Effector CD8-positive, alpha-beta T cell (primary cell): ENCODE measurements at regions not wholly inside any gene's neighbourhood (a gene's known extent, or its start where the extent isn't known, plus 50 kb on each side); places are given as distances from the start of the nearest gene placed in this dataset.
"Not testable (repeated sequence)": the region's sequence is repeated elsewhere in the genome, so short reads cannot be mapped to it uniquely, and the experiment has no call there.

ENCODE experiments used
- DNase-seq: peaks from one replicate; lab custom pipeline; 2025; lab: John Stamatoyannopoulos, UW

DNA sequence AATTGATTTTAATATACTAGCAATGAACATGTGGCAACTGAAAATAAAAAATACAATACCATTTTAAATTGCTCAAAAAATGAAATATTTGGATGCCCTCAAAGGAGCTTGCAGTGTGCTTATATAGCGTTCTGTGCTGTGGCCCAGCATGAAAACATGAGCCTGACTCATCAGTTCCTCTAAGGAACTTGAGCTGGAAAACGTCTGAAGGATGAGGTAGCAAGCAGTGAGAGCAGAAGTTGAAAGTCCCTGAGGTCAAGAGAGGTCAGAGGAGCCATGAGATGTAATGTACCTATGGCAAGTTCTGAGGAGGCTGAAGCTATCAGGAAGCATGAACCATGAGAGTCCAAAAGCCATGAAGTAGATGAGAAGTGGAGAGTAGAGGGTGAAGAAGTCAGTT lies 59.7 kb downstream of the HMGB3 start:
- DNase-seq, result no peak

DNA sequence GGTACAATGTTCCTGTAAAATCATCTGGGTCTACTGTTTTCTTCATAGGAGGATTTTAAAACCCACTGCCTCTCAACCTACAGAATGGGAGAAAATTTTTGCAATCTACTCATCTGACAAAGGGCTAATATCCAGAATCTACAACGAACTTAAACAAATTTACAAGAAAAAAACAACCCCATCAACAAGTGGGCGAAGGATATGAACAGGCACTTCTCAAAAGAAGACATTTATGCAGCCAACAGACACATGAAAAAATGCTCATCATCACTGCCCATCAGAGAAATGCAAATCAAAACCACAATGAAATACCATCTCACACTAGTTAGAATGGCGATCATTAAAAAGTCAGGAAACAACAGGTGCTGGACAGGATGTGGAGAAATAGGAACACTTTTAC lies 83.2 kb downstream of the HMGB3 start:
- not testable (repeated sequence) for DNase-seq

- no peak for DNase-seq
Measured at GRCh38 chrX:151073767-151074166, 90.6 kb downstream of the HMGB3 start.

DNA sequence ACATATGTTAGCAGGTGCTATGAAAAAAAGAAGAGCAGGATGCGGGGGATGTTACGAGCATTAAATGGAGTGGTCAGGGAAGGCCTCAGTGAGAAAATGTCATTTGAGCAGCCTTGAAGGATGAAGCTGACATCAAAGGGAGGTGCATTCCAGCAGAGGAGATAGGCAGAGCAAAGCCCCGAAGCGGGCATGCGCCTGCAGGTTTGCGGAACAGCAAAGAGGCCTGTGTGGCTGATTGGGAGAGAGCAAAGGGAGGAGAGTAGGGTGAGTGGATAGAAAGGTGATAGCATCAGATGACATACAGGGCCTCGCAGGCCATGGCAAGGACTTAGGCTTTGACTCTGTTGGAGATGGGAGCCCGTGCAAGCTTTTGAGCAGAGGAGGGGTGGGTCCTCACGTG lies 95.4 kb upstream of the GPR50 start:
- no peak for DNase-seq

DNA sequence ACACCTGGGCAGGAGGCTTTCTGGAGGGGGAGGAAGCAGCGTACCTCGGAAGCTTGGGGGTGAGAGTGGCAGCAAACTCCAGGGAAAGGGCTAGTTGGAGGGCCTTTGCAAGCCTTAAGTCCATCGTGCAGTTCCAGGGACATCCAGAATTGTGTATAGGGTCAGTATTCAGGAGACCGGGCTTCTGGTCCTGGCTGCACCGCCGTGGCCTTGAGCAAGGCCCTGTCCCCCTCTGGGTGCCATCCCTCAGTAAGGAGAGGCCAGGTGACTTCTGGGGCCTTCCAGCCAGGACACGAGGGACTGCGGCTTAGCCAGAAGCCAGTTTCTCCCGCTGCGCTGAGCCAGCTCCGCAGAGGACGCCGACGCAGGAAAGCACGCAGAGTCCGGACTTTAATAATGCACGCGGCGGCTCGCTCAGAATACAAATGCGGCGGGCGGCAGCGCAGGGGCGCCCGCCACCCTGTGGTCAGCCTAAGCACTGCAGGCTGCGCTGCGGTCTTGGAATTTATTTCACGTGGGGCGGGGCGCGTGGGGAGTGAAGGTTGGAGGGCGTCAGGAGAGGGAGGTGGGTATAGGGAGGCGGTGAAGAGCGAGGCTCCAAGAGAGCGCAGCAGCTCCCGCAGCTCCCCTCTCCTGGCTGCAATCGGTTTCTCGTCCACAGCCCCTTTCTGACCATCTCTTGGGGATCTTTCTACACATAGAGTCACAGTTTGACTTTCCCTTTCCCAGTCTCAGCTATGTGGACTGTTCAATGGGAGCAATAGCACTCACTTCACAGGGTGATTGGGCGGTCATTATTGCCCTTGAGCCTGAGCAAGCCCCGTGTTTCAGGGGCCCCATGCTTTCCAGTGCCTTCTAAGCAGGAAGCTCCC lies 94.1 kb upstream of the GPR50 start:
- DNase-seq, result peak; percentile 16

DNA sequence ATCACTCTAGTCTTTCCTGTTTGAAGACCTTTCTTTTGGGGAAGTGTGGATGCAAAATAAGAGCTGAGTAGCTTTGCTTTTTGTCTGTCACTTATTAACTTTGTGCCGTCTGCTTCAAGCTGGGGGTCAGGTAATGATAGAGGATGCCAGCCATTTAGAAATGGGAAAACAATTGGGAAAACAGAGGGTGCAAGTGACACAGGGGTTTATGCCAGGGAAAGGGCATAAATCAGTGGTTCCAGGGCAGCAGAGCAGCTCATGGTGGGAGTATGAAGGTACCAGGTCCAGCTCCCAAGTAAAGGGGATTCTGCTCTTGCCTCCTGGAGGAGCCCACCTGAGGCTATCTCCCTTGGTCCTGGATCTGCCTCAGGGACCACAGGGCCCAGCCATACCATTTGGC lies 91.9 kb upstream of the GPR50 start:
- DNase-seq, result no peak

- DNase-seq, result no peak
Measured at GRCh38 chrX:151085207-151085606, 91.2 kb upstream of the GPR50 start.

DNA sequence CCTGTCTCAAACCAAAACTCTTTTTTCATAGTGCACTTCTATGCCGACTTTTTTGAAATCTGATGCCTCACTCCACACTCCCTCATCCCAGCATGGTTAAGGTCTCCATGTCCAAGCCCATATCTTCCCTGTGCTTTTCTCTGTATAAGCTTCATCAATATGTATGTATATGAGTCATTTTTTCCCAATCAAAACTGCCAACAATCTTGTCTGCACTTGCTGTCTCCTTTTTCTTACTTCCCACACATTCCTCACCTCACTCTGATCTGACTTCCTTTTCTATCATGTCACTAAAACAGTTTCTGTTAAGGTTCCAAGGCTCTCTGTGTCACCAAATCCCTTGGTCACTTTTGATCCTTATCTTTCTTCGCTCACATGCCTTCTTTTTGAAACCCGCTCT lies 88.2 kb upstream of the GPR50 start:
- no peak for DNase-seq

DNA sequence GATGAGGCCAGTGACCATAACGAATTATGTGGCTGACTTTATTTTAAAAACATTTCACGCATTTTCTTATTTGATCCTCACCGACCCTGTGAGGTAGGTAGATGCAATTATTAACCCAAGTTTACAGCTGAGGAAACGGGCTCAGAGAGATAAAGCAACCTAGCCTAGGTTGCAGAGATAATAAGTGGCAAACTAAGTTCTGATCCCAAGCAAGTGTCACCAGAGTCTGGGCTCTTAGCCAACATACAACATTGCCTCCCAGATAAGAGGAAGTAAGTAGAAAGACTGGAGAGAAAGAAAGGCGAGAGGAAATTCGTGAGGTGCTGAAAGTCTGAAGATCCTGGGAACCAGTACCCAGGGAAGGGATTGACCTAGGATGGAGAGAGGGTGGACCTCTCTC lies 77.4 kb upstream of the GPR50 start:
- DNase-seq, result no peak

DNA sequence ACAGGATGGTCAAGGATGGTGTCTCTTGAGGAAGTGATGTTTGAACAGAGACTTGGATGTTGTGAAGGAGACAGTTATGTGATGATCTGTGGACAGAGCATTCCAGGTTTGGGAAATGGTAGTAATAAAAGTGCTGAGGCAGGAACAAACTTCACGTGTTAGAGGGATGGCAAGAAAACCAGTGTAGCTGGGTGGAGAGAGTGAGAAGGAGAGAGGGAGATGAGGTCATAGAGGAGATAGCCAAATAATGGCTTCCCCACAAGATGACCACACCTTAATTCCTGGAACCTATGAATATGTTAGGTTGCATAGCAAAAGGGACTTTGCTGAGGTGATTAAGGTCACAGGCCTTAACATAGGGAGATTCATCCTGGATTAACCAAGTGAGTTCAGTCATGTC lies 75.6 kb upstream of the GPR50 start:
- DNase-seq, result no peak

DNA sequence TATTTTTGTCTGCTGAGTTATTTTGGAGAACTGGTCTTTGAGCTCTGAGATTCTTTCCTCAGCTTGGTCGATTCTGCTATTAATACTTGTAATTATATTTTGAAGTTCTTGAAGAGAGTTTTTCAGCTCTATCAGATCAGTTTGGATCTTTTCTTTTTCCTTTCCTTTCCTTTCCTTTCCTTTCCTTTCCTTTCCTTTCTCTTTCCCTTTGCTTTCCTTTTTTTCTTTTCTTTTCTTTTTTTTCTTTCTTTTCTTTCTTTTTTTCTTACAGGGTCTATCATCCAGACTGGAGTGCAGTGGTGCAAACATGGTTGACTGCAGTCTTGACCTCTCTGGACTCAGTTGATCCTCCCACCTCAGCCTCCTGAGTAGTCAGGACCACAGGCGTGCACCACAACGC lies 63.2 kb upstream of the GPR50 start:
- not testable (repeated sequence) for DNase-seq
